Hematopoietic multipotent progenitor cell treated with erythropoietin and hydrocortisone succinate and interleukin-3 and kit ligand, for 6 days (in vitro differentiated cells): ENCODE measurements at regions not wholly inside any gene's neighbourhood (a gene's known extent, or its start where the extent isn't known, plus 50 kb on each side); places are given as distances from the start of the nearest gene placed in this dataset.

ENCODE experiments used
- DNase-seq: peaks from one replicate; pipeline ENCODE4 v3.0.0-alpha.2; 2015

GRCh38 chr7:153390955-153391354 lies 631.4 kb downstream of the ACTR3B start:
- DNase-seq, result no peak

- no peak for DNase-seq
Observed at GRCh38 chr7:153392726-153393125, 633.2 kb downstream of the ACTR3B start.

GRCh38 chr7:153393666-153394065 lies 634.1 kb downstream of the ACTR3B start:
- no peak for DNase-seq

- DNase-seq, result no peak
Observed at GRCh38 chr7:153396475-153396874, 636.9 kb downstream of the ACTR3B start.

- DNase-seq, result no peak
Observed at GRCh38 chr7:153397459-153397858, 637.9 kb downstream of the ACTR3B start.

GRCh38 chr7:153397906-153398305 lies 638.4 kb downstream of the ACTR3B start:
- DNase-seq, result no peak

- DNase-seq, result no peak
Observed at GRCh38 chr7:153398370-153398769, 638.8 kb downstream of the ACTR3B start.

GRCh38 chr7:153398789-153399553 lies 639.4 kb downstream of the ACTR3B start:
- no peak for DNase-seq

- no peak for DNase-seq
Observed at GRCh38 chr7:153399554-153399940, 640.0 kb downstream of the ACTR3B start.

- no peak for DNase-seq
Observed at GRCh38 chr7:153400735-153401593, 641.4 kb downstream of the ACTR3B start.

GRCh38 chr7:153401795-153402720 lies 642.5 kb downstream of the ACTR3B start:
- DNase-seq, result no peak

- DNase-seq, result no peak
Observed at GRCh38 chr7:153402721-153403541, 643.4 kb downstream of the ACTR3B start.

GRCh38 chr7:153404124-153404523 lies 644.6 kb downstream of the ACTR3B start:
- no peak for DNase-seq

GRCh38 chr7:153404781-153405279 lies 645.3 kb downstream of the ACTR3B start:
- DNase-seq, result no peak

- no peak for DNase-seq
Observed at GRCh38 chr7:153405704-153406485, 646.3 kb upstream of the DPP6 start.

- no peak for DNase-seq
Observed at GRCh38 chr7:153406486-153406872, 645.7 kb upstream of the DPP6 start.

GRCh38 chr7:153407291-153408046 lies 644.7 kb upstream of the DPP6 start:
- DNase-seq, result no peak

GRCh38 chr7:153408360-153409335 lies 643.5 kb upstream of the DPP6 start:
- DNase-seq, result no peak
